ENCODE measurements at regions not wholly inside any gene's neighbourhood (a gene's known extent, or its start where the extent isn't known, plus 50 kb on each side); places are given as distances from the start of the nearest gene placed in this dataset.

DNA sequence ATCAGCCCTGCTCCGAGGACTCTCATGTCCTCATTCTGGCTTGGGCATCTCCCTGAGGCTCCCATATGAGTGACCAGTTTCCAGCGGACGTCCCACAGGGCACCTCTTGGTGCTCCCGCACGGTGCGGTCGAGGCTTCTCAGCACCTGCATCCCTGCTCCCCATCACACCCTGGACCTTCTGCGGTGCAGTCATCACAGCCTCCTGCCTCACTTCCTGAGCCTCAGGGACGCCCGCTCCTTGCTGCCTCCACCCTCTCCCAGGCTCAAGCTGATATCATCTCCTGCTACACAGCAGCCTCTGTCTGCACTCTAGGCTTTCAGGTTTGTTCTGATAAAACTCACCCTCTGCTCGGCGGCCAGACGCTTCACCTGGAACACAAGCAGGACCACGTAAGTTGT lies 185.0 kb downstream of the TMEM18 start:
- no peaks in the 10 kb centered on the region for H3K27me3 ChIP-seq (replicated peaks in 1 of 2; ENCODE audit: control insufficient read depth in 2 of 2, insufficient read depth in 2 of 2, low read length in 1 of 2)
- H3K4me1 ChIP-seq (ENCODE audit: control insufficient read depth, insufficient read depth, low read length): no peaks in the 10 kb centered on the region
- no peaks in the 10 kb centered on the region for H3K9me3 ChIP-seq (replicated peaks; ENCODE audit: control insufficient read depth, insufficient read depth, low read length)
- no peak overlapping the region for H3K9ac ChIP-seq (ENCODE audit: control insufficient read depth, insufficient read depth, low read length)
- RAD21 ChIA-PET (ENCODE audit: unreplicated experiment): no interaction called here
- no peak for DNase-seq (ENCODE audit: low read depth, low spot score)
- H3K27ac ChIP-seq (ENCODE audit: control insufficient read depth, insufficient read depth): no peak overlapping the region
- FAIRE-seq: no peak
- TF ChIP-seq ZNF384 (IDR thresholded peaks at IDR 0.05; ENCODE audit: borderline replicate concordance, low read depth, low read length): no peak
- SMC1A ChIA-PET (ENCODE audit: uncharacterized antibody, unreplicated experiment): no interaction called here
- BruUV-seq (replicated peaks): no TSS peak
- H2AFZ ChIP-seq (ENCODE audit: control insufficient read depth, low read depth, low read length): no peak overlapping the region
- in situ Hi-C loops (cut with MboI) (no loop called here), intact Hi-C loops (cut with micrococcal nuclease; ENCODE audit: unreplicated experiment) (no loop called here)
- WGBS (ENCODE audit: insufficient coverage, insufficient replicate concordance, low lambda C conversion rate, missing lambda C conversion rate): 62% methylated on average over 14 of the region's 14 CpGs
- no peaks in the 10 kb centered on the region for H4K20me1 ChIP-seq (ENCODE audit: control insufficient read depth, insufficient read depth)
- no peak overlapping the region for H3K4me3 ChIP-seq
- H3K36me3 ChIP-seq (ENCODE audit: control insufficient read depth in 2 of 2, insufficient read depth in 2 of 2, low read length in 1 of 2): no peaks in the 10 kb centered on the region
- POLR2A ChIA-PET: no interaction called here
- no peak for ATAC-seq
- H3K79me2 ChIP-seq (ENCODE audit: control insufficient read depth, insufficient read depth, low read length): no peaks in the 10 kb centered on the region
- no peak overlapping the region for H3K4me2 ChIP-seq (ENCODE audit: control insufficient read depth, insufficient read depth)
- CTCF ChIA-PET: no interaction called here

DNA sequence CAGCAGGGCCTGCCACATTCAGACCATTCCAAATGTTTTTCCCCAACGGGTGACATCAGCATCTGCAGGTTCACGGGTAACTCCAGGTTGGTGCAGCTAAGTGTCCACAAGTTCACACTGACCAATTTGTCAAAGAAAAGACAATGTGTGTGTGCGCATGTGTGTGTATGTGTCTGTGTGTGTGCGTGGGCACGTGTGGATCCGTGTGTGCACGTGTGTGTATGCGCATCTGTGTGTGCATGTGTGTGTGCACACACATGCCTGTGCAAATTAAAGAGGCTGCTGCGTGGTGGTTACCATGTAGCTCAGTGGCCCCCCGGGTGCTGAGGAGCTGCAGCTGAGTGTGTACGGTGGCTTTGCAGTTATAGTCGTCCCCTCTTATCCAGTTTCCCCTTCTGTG lies 187.4 kb downstream of the TMEM18 start:
- ChIA-PET SMC1A (ENCODE audit: uncharacterized antibody, unreplicated experiment) (no interaction called here), CTCF (no interaction called here), RAD21 (ENCODE audit: unreplicated experiment) (no interaction called here), POLR2A (no interaction called here)
- Histone ChIP-seq H2AFZ (ENCODE audit: control insufficient read depth, low read depth, low read length) (no peak overlapping the region), H3K9ac (ENCODE audit: control insufficient read depth, insufficient read depth, low read length) (no peak overlapping the region), H3K4me2 (ENCODE audit: control insufficient read depth, insufficient read depth) (no peak overlapping the region), H3K4me3 (no peak overlapping the region), H3K79me2 (ENCODE audit: control insufficient read depth, insufficient read depth, low read length) (no peaks in the 10 kb centered on the region), H3K9me3 (replicated peaks; ENCODE audit: control insufficient read depth, insufficient read depth, low read length) (no peaks in the 10 kb centered on the region), H3K27me3 (replicated peaks in 1 of 2; ENCODE audit: control insufficient read depth in 2 of 2, insufficient read depth in 2 of 2, low read length in 1 of 2) (no peaks in the 10 kb centered on the region), H3K27ac (ENCODE audit: control insufficient read depth, insufficient read depth) (no peak overlapping the region), H3K36me3 (ENCODE audit: control insufficient read depth in 2 of 2, insufficient read depth in 2 of 2, low read length in 1 of 2) (no peaks in the 10 kb centered on the region), H4K20me1 (ENCODE audit: control insufficient read depth, insufficient read depth) (no peaks in the 10 kb centered on the region), H3K4me1 (ENCODE audit: control insufficient read depth, insufficient read depth, low read length) (no peaks in the 10 kb centered on the region)
- in situ Hi-C loops (cut with MboI): no loop called here
- DNase-seq (ENCODE audit: low read depth, low spot score) (no peak), ATAC-seq (no peak), FAIRE-seq (no peak)
- intact Hi-C loops (cut with micrococcal nuclease; ENCODE audit: unreplicated experiment): no loop called here
- no TSS peak for BruUV-seq (replicated peaks)
- 49% methylated on average over 12 of the region's 12 CpGs for WGBS (ENCODE audit: insufficient coverage, insufficient replicate concordance, low lambda C conversion rate, missing lambda C conversion rate)
- TF ChIP-seq NBN (IDR thresholded peaks at IDR 0.05) (no peak), DPF2 (IDR thresholded peaks at IDR 0.05) (no peak), MXI1 (IDR thresholded peaks at IDR 0.05; ENCODE audit: low read depth, low read length) (no peak), CHD4 (IDR thresholded peaks at IDR 0.05) (no peak), NRF1 (conservative IDR thresholded peaks at IDR 0.05; ENCODE audit: low read depth, low read length) (no peak), IKZF2 (IDR thresholded peaks at IDR 0.05) (no peak), SREBF2 (IDR thresholded peaks at IDR 0.05; ENCODE audit: low read length) (no peak)
- TF ChIP-seq, protein P1, sequence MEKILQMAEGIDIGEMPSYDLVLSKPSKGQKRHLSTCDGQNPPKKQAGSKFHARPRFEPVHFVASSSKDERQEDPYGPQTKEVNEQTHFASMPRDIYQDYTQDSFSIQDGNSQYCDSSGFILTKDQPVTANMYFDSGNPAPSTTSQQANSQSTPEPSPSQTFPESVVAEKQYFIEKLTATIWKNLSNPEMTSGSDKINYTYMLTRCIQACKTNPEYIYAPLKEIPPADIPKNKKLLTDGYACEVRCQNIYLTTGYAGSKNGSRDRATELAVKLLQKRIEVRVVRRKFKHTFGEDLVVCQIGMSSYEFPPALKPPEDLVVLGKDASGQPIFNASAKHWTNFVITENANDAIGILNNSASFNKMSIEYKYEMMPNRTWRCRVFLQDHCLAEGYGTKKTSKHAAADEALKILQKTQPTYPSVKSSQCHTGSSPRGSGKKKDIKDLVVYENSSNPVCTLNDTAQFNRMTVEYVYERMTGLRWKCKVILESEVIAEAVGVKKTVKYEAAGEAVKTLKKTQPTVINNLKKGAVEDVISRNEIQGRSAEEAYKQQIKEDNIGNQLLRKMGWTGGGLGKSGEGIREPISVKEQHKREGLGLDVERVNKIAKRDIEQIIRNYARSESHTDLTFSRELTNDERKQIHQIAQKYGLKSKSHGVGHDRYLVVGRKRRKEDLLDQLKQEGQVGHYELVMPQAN (conservative IDR thresholded peaks at IDR 0.05): no peak
- TF ChIP-seq, protein P2, sequence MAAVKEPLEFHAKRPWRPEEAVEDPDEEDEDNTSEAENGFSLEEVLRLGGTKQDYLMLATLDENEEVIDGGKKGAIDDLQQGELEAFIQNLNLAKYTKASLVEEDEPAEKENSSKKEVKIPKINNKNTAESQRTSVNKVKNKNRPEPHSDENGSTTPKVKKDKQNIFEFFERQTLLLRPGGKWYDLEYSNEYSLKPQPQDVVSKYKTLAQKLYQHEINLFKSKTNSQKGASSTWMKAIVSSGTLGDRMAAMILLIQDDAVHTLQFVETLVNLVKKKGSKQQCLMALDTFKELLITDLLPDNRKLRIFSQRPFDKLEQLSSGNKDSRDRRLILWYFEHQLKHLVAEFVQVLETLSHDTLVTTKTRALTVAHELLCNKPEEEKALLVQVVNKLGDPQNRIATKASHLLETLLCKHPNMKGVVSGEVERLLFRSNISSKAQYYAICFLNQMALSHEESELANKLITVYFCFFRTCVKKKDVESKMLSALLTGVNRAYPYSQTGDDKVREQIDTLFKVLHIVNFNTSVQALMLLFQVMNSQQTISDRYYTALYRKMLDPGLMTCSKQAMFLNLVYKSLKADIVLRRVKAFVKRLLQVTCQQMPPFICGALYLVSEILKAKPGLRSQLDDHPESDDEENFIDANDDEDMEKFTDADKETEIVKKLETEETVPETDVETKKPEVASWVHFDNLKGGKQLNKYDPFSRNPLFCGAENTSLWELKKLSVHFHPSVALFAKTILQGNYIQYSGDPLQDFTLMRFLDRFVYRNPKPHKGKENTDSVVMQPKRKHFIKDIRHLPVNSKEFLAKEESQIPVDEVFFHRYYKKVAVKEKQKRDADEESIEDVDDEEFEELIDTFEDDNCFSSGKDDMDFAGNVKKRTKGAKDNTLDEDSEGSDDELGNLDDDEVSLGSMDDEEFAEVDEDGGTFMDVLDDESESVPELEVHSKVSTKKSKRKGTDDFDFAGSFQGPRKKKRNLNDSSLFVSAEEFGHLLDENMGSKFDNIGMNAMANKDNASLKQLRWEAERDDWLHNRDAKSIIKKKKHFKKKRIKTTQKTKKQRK (IDR thresholded peaks at IDR 0.05; ENCODE audit: low read depth, low read length): no peak
- TF ChIP-seq, protein P3, sequence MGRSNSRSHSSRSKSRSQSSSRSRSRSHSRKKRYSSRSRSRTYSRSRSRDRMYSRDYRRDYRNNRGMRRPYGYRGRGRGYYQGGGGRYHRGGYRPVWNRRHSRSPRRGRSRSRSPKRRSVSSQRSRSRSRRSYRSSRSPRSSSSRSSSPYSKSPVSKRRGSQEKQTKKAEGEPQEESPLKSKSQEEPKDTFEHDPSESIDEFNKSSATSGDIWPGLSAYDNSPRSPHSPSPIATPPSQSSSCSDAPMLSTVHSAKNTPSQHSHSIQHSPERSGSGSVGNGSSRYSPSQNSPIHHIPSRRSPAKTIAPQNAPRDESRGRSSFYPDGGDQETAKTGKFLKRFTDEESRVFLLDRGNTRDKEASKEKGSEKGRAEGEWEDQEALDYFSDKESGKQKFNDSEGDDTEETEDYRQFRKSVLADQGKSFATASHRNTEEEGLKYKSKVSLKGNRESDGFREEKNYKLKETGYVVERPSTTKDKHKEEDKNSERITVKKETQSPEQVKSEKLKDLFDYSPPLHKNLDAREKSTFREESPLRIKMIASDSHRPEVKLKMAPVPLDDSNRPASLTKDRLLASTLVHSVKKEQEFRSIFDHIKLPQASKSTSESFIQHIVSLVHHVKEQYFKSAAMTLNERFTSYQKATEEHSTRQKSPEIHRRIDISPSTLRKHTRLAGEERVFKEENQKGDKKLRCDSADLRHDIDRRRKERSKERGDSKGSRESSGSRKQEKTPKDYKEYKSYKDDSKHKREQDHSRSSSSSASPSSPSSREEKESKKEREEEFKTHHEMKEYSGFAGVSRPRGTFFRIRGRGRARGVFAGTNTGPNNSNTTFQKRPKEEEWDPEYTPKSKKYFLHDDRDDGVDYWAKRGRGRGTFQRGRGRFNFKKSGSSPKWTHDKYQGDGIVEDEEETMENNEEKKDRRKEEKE (IDR thresholded peaks at IDR 0.05): no peak

Data from GM12878 (cell line).